ENCODE measurements at regions not wholly inside any gene's neighbourhood (a gene's known extent, or its start where the extent isn't known, plus 50 kb on each side); places are given as distances from the start of the nearest gene placed in this dataset.

- TF ChIP-seq, protein P1, sequence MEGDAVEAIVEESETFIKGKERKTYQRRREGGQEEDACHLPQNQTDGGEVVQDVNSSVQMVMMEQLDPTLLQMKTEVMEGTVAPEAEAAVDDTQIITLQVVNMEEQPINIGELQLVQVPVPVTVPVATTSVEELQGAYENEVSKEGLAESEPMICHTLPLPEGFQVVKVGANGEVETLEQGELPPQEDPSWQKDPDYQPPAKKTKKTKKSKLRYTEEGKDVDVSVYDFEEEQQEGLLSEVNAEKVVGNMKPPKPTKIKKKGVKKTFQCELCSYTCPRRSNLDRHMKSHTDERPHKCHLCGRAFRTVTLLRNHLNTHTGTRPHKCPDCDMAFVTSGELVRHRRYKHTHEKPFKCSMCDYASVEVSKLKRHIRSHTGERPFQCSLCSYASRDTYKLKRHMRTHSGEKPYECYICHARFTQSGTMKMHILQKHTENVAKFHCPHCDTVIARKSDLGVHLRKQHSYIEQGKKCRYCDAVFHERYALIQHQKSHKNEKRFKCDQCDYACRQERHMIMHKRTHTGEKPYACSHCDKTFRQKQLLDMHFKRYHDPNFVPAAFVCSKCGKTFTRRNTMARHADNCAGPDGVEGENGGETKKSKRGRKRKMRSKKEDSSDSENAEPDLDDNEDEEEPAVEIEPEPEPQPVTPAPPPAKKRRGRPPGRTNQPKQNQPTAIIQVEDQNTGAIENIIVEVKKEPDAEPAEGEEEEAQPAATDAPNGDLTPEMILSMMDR (IDR thresholded peaks at IDR 0.05): no peak
- Histone ChIP-seq H3K4me1 (no peaks in the 10 kb centered on the region), H3K27me3 (no peaks in the 10 kb centered on the region), H3K9me3 (no peaks in the 10 kb centered on the region), H3K4me3 (no peak overlapping the region), H3K27ac (no peak overlapping the region), H3K36me3 (no peaks in the 10 kb centered on the region)
- DNase-seq (ENCODE audit: low spot score): no peak
Measured at GRCh38 chr11:70857894-70858293, 394.5 kb downstream of the SHANK2 start.

DNA sequence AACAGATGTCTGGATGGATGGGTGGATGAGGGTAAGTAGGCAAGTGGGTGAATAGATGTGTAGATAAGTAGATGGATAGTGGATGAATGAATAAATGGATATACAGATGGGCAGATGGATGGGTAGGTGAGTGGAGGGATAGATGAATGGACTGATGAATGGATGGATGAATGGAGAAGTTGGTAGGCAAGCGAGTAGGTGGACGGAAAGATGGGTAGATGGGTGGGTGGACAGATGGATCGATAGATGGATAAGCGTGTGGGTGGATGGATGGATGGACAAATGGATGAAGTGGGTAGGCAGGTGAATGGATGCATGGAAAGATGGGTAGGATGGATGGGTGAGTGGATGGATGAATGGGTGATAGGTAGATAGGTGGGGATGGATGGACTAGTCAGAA is 393.2 kb downstream of the SHANK2 start:
- H3K36me3 ChIP-seq: no peaks in the 10 kb centered on the region
- H3K4me3 ChIP-seq: no peak overlapping the region
- no peaks in the 10 kb centered on the region for H3K27me3 ChIP-seq
- H3K27ac ChIP-seq: no peak overlapping the region
- no peaks in the 10 kb centered on the region for H3K9me3 ChIP-seq
- TF ChIP-seq, protein P1 (IDR thresholded peaks at IDR 0.05): no peak
- no peaks in the 10 kb centered on the region for H3K4me1 ChIP-seq
- no peak for DNase-seq (ENCODE audit: low spot score)

DNA sequence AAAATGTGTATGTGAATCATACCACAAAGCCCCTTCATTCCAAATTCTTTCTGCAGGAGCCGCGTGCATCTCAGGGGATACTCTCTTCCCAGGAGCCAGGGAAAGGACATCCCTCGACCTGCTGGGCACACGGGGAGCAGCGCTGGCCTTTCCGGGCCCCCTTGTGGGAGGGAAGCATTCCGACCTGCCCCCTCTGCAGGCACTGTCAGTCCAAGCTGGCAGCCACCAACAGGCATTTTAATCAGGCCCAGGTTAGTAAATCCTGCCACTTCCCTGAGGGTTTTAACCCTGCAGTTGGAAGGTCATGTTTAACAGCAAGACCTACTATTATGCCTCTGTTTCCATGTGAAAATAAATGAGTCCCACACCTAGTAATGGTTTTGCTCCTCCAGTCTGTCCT is 391.5 kb downstream of the SHANK2 start:
- no peak for DNase-seq (ENCODE audit: low spot score)
- H3K27me3 ChIP-seq: no peaks in the 10 kb centered on the region

GRCh38 chr11:70861559-70861958 is 390.8 kb downstream of the SHANK2 start:
- DNase-seq (ENCODE audit: low spot score): no peak
- no peaks in the 10 kb centered on the region for H3K27me3 ChIP-seq
- H3K9me3 ChIP-seq: no peaks in the 10 kb centered on the region
- H3K27ac ChIP-seq: no peak overlapping the region
- H3K4me1 ChIP-seq: no peaks in the 10 kb centered on the region
- H3K36me3 ChIP-seq: no peaks in the 10 kb centered on the region
- TF ChIP-seq, protein P1 (IDR thresholded peaks at IDR 0.05): no peak
- no peak overlapping the region for H3K4me3 ChIP-seq

More for the DNA sequence above, 391.5 kb downstream of the SHANK2 start:
- Histone ChIP-seq H3K4me3 (no peak overlapping the region), H3K4me1 (no peaks in the 10 kb centered on the region), H3K9me3 (no peaks in the 10 kb centered on the region), H3K27ac (no peak overlapping the region), H3K36me3 (no peaks in the 10 kb centered on the region)
- TF ChIP-seq, protein P1 (IDR thresholded peaks at IDR 0.05): no peak

- Histone ChIP-seq H3K4me1 (no peaks in the 10 kb centered on the region), H3K27ac (no peak overlapping the region)
- TF ChIP-seq, protein P1 (IDR thresholded peaks at IDR 0.05): no peak
Measured at GRCh38 chr11:70862093-70862492, 390.3 kb downstream of the SHANK2 start.

GRCh38 chr11:70863186-70863585 is 389.2 kb downstream of the SHANK2 start:
- no peak overlapping the region for H3K4me3 ChIP-seq

More at GRCh38 chr11:70862093-70862492, 390.3 kb downstream of the SHANK2 start:
- DNase-seq (ENCODE audit: low spot score): no peak
- H3K9me3 ChIP-seq: no peaks in the 10 kb centered on the region
- H3K4me3 ChIP-seq: no peak overlapping the region
- H3K36me3 ChIP-seq: no peaks in the 10 kb centered on the region
- H3K27me3 ChIP-seq: no peaks in the 10 kb centered on the region

More at GRCh38 chr11:70863186-70863585, 389.2 kb downstream of the SHANK2 start:
- Histone ChIP-seq H3K27me3 (no peaks in the 10 kb centered on the region), H3K4me1 (no peaks in the 10 kb centered on the region), H3K9me3 (no peaks in the 10 kb centered on the region), H3K27ac (no peak overlapping the region), H3K36me3 (no peaks in the 10 kb centered on the region)
- TF ChIP-seq, protein P1 (IDR thresholded peaks at IDR 0.05): no peak
- no peak for DNase-seq (ENCODE audit: low spot score)

Data from right atrium auricular region (tissue), 2 donors.